Mucosa of descending colon (tissue), 3 donors: ENCODE measurements at regions not wholly inside any gene's neighbourhood (a gene's known extent, or its start where the extent isn't known, plus 50 kb on each side); places are given as distances from the start of the nearest gene placed in this dataset.

Experiments
- ATAC-seq: fragments of 200-7000 bp; cut with Tn5 transposase; one replicate; pipeline ENCODE4 v1.9.1; 2020; ENCODE audit warnings: mild to moderate bottlenecking, moderate library complexity
- DNase-seq, 3 donors: peaks; one replicate each; pipeline ENCODE4 v3.0.0-alpha.2; 2020
- H3K36me3 ChIP-seq: fragments of 200-600 bp; one replicate; pipeline ENCODE4 v1.8.0; 2021; ENCODE audit warnings: low read depth, mild to moderate bottlenecking
- H3K4me1 ChIP-seq: fragments of 200-600 bp; one replicate; pipeline ENCODE4 v1.8.0; 2021; ENCODE audit warnings: low read depth, mild to moderate bottlenecking
- H3K4me3 ChIP-seq: fragments of 200-600 bp; one replicate; pipeline ENCODE4 v1.8.0; 2021; ENCODE audit warnings: mild to moderate bottlenecking
- H3K9me3 ChIP-seq: fragments of 200-600 bp; one replicate; pipeline ENCODE4 v1.8.0; 2021; ENCODE audit warnings: mild to moderate bottlenecking
- intact Hi-C, 2 donors: fragments of 100-400 bp; cut with DNase I in 1 of 2; cut with micrococcal nuclease in 1 of 2; formaldehyde crosslinking; loops; one replicate each; pipeline versions ENCODE4 v1.11.0 to v1.11.1; 2022; cut with DNase I, micrococcal nuclease
- TF ChIP-seq, protein P1 (sequence below): fragments of 200-600 bp; IDR thresholded peaks from one replicate; pipeline ENCODE4 v1.8.0; 2022; ENCODE audit warnings: antibody characterized with exemption, mild to moderate bottlenecking
- donor health status: DM: no; HTN: no; CAD: no; lungs with moderate emphysema.
- donor health status: DM: no; HTN: no; CAD: no.
- donor health status: DM: no; HTN: yes; CAD: no.

DNA sequence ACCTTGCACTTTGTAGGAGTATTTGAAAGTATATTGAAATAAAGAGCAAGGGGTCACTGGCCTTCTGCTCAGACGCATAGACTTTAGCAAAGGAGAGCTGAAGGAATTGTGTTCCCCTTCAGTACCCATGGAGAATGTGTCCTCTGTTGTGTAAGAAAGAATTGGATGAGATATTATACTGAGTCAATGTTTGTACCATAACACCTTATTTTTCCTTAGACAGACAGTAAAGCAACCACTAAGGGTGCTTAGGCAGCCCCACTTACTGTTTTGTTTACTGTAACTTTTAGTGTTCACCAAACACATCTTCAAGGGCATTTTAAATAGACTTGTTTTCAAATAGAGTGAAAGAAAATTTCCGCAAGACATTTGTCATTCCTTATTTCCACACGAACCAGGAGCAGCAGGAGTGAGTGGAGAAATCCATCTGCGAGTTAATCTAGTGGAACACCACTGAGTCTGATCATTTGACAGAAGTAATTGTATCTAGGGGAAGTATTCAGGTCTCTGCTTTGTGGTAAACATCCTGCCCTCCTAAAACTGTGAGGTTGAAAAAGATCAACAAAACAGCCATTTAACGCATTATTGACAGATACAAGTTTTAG lies 89.5 kb downstream of the SLIT2 start:
- no peak for DNase-seq
- H3K36me3 ChIP-seq = no peaks in the 10 kb centered on the region
- intact Hi-C loops = no loop called here
- TF ChIP-seq, protein P1, sequence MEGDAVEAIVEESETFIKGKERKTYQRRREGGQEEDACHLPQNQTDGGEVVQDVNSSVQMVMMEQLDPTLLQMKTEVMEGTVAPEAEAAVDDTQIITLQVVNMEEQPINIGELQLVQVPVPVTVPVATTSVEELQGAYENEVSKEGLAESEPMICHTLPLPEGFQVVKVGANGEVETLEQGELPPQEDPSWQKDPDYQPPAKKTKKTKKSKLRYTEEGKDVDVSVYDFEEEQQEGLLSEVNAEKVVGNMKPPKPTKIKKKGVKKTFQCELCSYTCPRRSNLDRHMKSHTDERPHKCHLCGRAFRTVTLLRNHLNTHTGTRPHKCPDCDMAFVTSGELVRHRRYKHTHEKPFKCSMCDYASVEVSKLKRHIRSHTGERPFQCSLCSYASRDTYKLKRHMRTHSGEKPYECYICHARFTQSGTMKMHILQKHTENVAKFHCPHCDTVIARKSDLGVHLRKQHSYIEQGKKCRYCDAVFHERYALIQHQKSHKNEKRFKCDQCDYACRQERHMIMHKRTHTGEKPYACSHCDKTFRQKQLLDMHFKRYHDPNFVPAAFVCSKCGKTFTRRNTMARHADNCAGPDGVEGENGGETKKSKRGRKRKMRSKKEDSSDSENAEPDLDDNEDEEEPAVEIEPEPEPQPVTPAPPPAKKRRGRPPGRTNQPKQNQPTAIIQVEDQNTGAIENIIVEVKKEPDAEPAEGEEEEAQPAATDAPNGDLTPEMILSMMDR = no peak
- H3K4me1 ChIP-seq = no peaks in the 10 kb centered on the region
- no peak for ATAC-seq
- H3K9me3 ChIP-seq = no peaks in the 10 kb centered on the region
- H3K4me3 ChIP-seq = no peak overlapping the region

DNA sequence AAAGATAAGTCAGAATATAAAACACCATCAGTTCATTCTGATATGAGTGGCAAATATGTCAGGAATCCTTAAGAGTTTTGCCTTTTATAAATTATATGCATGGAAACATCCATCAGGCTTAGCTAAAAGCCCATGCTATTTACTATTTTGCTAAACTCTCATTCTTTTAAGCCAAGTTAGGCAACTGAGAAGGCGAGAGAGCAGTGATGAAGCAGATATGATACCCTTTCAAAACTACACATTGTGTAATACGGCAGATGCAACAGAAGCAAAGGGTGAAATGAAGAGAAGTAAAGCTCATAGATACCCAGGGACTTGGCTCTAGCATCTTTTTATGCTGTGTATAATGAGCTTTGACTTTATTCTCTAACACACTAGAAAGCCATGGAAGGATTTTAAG lies 95.8 kb downstream of the SLIT2 start:
- no peak for DNase-seq
- Histone ChIP-seq H3K36me3 (no peaks in the 10 kb centered on the region), H3K4me3 (no peak overlapping the region), H3K9me3 (no peaks in the 10 kb centered on the region), H3K4me1 (no peaks in the 10 kb centered on the region)
- ATAC-seq = no peak
- TF ChIP-seq, protein P1 = no peak
- intact Hi-C loops = no loop called here

DNA sequence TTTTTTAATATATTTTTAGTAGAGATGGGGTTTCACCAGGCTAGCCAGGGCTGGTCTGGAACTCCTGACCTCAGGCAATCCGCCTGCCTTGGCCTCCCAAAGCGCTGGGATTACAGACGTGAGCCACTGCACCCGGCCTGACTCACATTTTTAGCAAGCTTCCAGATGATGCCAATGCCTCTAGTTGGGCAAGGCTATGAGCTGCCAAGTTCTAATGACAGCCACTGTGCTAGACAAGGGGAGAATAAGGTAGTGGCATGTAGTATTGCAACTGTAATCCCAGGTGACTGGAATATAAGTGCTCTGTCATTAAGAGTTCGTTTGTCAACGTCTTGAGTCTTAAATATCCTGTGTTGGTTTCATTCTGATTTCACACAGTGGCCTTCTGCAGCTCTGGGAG lies 96.7 kb downstream of the SLIT2 start:
- intact Hi-C loops = no loop called here
- TF ChIP-seq, protein P1 = no peak
- H3K4me3 ChIP-seq = no peak overlapping the region
- H3K36me3 ChIP-seq = no peaks in the 10 kb centered on the region
- no peaks in the 10 kb centered on the region for H3K4me1 ChIP-seq
- H3K9me3 ChIP-seq = no peaks in the 10 kb centered on the region
- ATAC-seq = no peak
- DNase-seq = no peak

DNA sequence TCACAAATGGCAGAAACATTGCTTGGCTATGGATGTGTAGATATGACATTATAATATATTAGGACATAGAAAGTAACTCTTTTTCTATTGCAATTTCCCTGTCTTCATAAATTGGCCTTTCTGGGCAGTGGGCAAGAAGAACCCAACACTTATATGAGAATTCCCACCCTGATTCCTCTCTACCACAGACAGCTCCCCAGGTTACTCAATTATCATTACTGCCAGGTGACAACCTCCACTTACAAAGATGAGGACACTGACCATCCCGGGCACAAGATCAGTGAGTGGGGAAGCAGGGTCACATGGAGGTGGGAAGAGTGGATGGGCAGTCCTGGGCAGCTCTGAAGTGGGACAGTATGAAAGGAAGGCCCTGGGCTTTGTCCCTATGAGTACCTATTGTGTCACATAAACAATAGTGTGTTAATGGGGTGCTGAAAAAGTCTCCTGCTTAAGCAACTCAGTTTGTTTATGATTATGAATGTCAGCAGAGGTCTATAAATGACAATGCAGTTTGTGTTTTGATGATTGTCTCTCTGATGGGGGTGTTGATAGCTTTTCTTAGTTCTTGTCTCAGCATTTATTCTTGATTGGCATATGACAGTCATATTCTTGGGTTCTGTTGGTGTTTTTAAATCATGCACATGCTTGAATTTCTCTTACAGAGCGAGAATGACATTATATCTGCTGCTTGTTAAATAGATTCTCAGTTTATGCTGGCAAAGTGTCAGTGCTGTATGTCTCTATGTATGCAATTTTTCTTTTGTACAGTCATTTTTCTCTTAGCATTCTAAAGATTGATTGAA lies 99.9 kb downstream of the SLIT2 start:
- no peaks in the 10 kb centered on the region for H3K4me1 ChIP-seq
- no peak overlapping the region for H3K4me3 ChIP-seq
- no peaks in the 10 kb centered on the region for H3K9me3 ChIP-seq
- DNase-seq (no peak), ATAC-seq (no peak)
- no peaks in the 10 kb centered on the region for H3K36me3 ChIP-seq
- intact Hi-C loops = no loop called here
- TF ChIP-seq, protein P1 = no peak

DNA sequence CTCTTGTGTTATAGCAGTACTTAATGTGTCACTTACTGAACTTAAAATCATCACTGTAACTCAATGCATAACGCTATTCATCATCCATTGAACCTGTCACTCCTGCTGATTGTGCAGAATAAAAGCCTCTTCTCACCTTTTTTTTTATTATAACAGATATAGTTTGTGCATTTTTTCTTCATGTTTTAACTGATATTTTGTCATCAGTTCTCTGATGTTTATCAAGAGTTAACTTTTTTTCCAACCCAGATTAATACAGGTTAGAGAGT lies 100.4 kb downstream of the SLIT2 start:
- H3K4me1 ChIP-seq = no peaks in the 10 kb centered on the region
- DNase-seq = no peak
- no peak overlapping the region for H3K4me3 ChIP-seq
- no peaks in the 10 kb centered on the region for H3K36me3 ChIP-seq
- H3K9me3 ChIP-seq = no peaks in the 10 kb centered on the region
- intact Hi-C loops = no loop called here
- TF ChIP-seq, protein P1 = no peak
- no peak for ATAC-seq
